SU-DHL-6 (cell line): ENCODE measurements at regions not wholly inside any gene's neighbourhood (a gene's known extent, or its start where the extent isn't known, plus 50 kb on each side); places are given as distances from the start of the nearest gene placed in this dataset.

Experiments used
- H2AFZ ChIP-seq: fragments of 200-600 bp; sonication (generic); 2 replicates; pipeline ENCODE4 v1.6.1; 2014; ENCODE audit warnings: low read depth, mild to moderate bottlenecking, moderate library complexity, mixed read lengths, antibody characterized with exemption, low read length; ENCODE audit not compliant: severe bottlenecking
- H3F3A ChIP-seq: fragments of 200-600 bp; shearing (Covaris generic); 2 replicates; pipeline ENCODE4 v1.6.0; 2016; ENCODE audit warnings: antibody characterized with exemption, mild to moderate bottlenecking; ENCODE audit not compliant: insufficient read depth
- H3K27ac ChIP-seq: fragments of 200-600 bp; sonication (generic); 2 replicates; pipeline ENCODE4 v1.5.1; 2016; ENCODE audit warnings: low read depth, mild to moderate bottlenecking, low read length, moderate library complexity, mixed read lengths
- H3K27me3 ChIP-seq: fragments of 200-600 bp; sonication (generic), shearing (Covaris generic); 2 replicates; pipeline ENCODE4 v1.6.0; 2014; ENCODE audit warnings: mild to moderate bottlenecking, low read length
- H3K36me3 ChIP-seq: fragments of 200-600 bp; sonication (generic); 2 replicates; pipeline ENCODE4 v1.6.1; 2014; ENCODE audit warnings: mild to moderate bottlenecking, low read length, mixed read lengths
- H3K4me2 ChIP-seq: fragments of 300-600, 200-600 bp; shearing (Covaris generic), sonication (generic); 2 replicates; pipeline ENCODE4 v1.6.0; 2014; ENCODE audit warnings: low read length, low read depth, mild to moderate bottlenecking; ENCODE audit not compliant: poor library complexity, severe bottlenecking
- H3K4me3 ChIP-seq: fragments of 200-600 bp; sonication (generic); 2 replicates; pipeline ENCODE4 v1.5.1; 2014; ENCODE audit warnings: antibody characterized with exemption, low read length, mild to moderate bottlenecking, mixed read lengths; ENCODE audit not compliant: insufficient read depth, poor library complexity, severe bottlenecking
- H3K79me2 ChIP-seq: fragments of 200-600 bp; sonication (generic); 2 replicates; pipeline ENCODE4 v1.6.1; 2014; ENCODE audit warnings: mild to moderate bottlenecking, low read length, moderate library complexity; ENCODE audit not compliant: insufficient read depth
- H3K9ac ChIP-seq: fragments of 200-600 bp; sonication (generic); 2 replicates; pipeline ENCODE4 v1.7.0; 2014; ENCODE audit warnings: mild to moderate bottlenecking, low read length
- H3K9me2 ChIP-seq: fragments of 200-600 bp; sonication (generic); replicated peaks from 2 replicates; pipeline ENCODE4 v1.6.1; 2014; ENCODE audit warnings: low read length; ENCODE audit not compliant: insufficient read depth
- H3K9me3 ChIP-seq: fragments of 200-600 bp; sonication (generic); 2 replicates; pipeline ENCODE4 v1.6.1; 2014; ENCODE audit warnings: low read length, mixed read lengths; ENCODE audit not compliant: insufficient read depth
- H4K20me1 ChIP-seq: fragments of 200-600 bp; sonication (generic); 2 replicates; pipeline ENCODE4 v1.6.1; 2014; ENCODE audit warnings: low read depth, mild to moderate bottlenecking, antibody characterized with exemption, low read length, moderate library complexity, mixed read lengths
- CTCF ChIP-seq: fragments of 200-600 bp; sonication (generic); IDR thresholded peaks from one replicate; pipeline ENCODE4 v1.5.1; 2017; ENCODE audit warnings: antibody characterized with exemption, mild to moderate bottlenecking, low read length, moderate library complexity; ENCODE audit not compliant: insufficient read depth, poor library complexity, severe bottlenecking
- EZH2phosphoT487 ChIP-seq: fragments of 200-600 bp; sonication (generic), shearing (Covaris generic); conservative IDR thresholded peaks from 2 replicates; pipeline ENCODE4 v1.6.1; 2018; ENCODE audit warnings: mild to moderate bottlenecking, antibody characterized with exemption, low read length, moderate library complexity, mixed read lengths

- Histone ChIP-seq H3F3A (no peaks in the 10 kb centered on the region), H3K27me3 (no peaks in the 10 kb centered on the region), H3K27ac (no peak overlapping the region), H3K4me3 (no peak overlapping the region), H3K9me3 (no peaks in the 10 kb centered on the region), H2AFZ (no peak overlapping the region), H4K20me1 (no peaks in the 10 kb centered on the region), H3K36me3 (no peaks in the 10 kb centered on the region), H3K4me2 (no peak overlapping the region), H3K79me2 (no peaks in the 10 kb centered on the region), H3K9me2 (no peaks in the 10 kb centered on the region), H3K9ac (no peak overlapping the region)
- no peak for TF ChIP-seq EZH2phosphoT487
- TF ChIP-seq CTCF, result no peak
Measured at GRCh38 chr14:104521816-104522745, 57.5 kb upstream of the C14orf180 start.

- no peak overlapping the region for H3K9ac ChIP-seq
- no peaks in the 10 kb centered on the region for H3F3A ChIP-seq
- H3K9me3 ChIP-seq, result no peaks in the 10 kb centered on the region
- H3K9me2 ChIP-seq, result no peaks in the 10 kb centered on the region
- H3K27me3 ChIP-seq, result no peaks in the 10 kb centered on the region
- H3K4me2 ChIP-seq, result no peak overlapping the region
- no peaks in the 10 kb centered on the region for H3K36me3 ChIP-seq
- no peaks in the 10 kb centered on the region for H4K20me1 ChIP-seq
- no peak overlapping the region for H3K4me3 ChIP-seq
- H3K79me2 ChIP-seq, result no peaks in the 10 kb centered on the region
- H2AFZ ChIP-seq, result no peak overlapping the region
- no peak for TF ChIP-seq CTCF
- no peak for TF ChIP-seq EZH2phosphoT487
- H3K27ac ChIP-seq, result no peak overlapping the region
Measured at GRCh38 chr14:104522926-104523545, 56.5 kb upstream of the C14orf180 start.

- no peak overlapping the region for H2AFZ ChIP-seq
- H3K9me3 ChIP-seq, result no peaks in the 10 kb centered on the region
- H3K27ac ChIP-seq, result no peak overlapping the region
- no peaks in the 10 kb centered on the region for H3K27me3 ChIP-seq
- TF ChIP-seq CTCF (no peak), EZH2phosphoT487 (no peak)
- H3K79me2 ChIP-seq, result no peaks in the 10 kb centered on the region
- no peak overlapping the region for H3K9ac ChIP-seq
- H3F3A ChIP-seq, result no peaks in the 10 kb centered on the region
- no peaks in the 10 kb centered on the region for H3K9me2 ChIP-seq
- H4K20me1 ChIP-seq, result no peaks in the 10 kb centered on the region
- H3K4me2 ChIP-seq, result no peak overlapping the region
- no peaks in the 10 kb centered on the region for H3K36me3 ChIP-seq
- H3K4me3 ChIP-seq, result no peak overlapping the region
Measured at GRCh38 chr14:104523546-104523935, 56.0 kb upstream of the C14orf180 start.
